H1 (cell line): ENCODE measurements at regions not wholly inside any gene's neighbourhood (a gene's known extent, or its start where the extent isn't known, plus 50 kb on each side); places are given as distances from the start of the nearest gene placed in this dataset.

ENCODE experiments used
- CTCF ChIA-PET: fragments of 300-600 bp; sonication (Branson Sonifier 250); formaldehyde crosslinking; loops from one replicate; lab custom pipeline; 2021; ENCODE audit not compliant: partially characterized antibody; lab: Charles Lee
- POLR2A ChIA-PET: fragments of 300-600 bp; sonication (Branson Sonifier 250); formaldehyde crosslinking; loops from one replicate; lab custom pipeline; 2021; ENCODE audit warnings: inconsistent platforms; ENCODE audit not compliant: partially characterized antibody; lab: Charles Lee
- DNase-seq, 2 experiments: peaks; one replicate each; pipeline versions ENCODE4 v3.0.0 to v3.0.0-alpha.2; 2010 to 2022; ENCODE audit warnings: low spot score in 2 of 2, low read depth in 1 of 2, mixed read lengths in 1 of 2
- FAIRE-seq: peaks from 2 replicates; lab custom pipeline; 2011; peaks lifted over from hg19 to GRCh38; lab: Jason Lieb, UNC
- H2AFZ ChIP-seq: 2 replicates; pipeline ENCODE4 v1.8.1; 2012; ENCODE audit warnings: low read length, inconsistent platforms
- H2AK5ac ChIP-seq: 2 replicates; pipeline ENCODE4 v1.6.1; 2013; ENCODE audit warnings: low read depth, low read length
- H2BK120ac ChIP-seq: replicated peaks from 2 replicates; pipeline ENCODE3; 2013; ENCODE audit warnings: low read depth, low read length, inconsistent platforms
- H2BK12ac ChIP-seq: 2 replicates; pipeline ENCODE4 v1.6.1; 2013; ENCODE audit warnings: low read depth, low read length
- H2BK15ac ChIP-seq: 2 replicates; pipeline ENCODE4 v1.6.1; 2013; ENCODE audit warnings: low read length
- H2BK20ac ChIP-seq: 2 replicates; pipeline ENCODE4 v1.6.1; 2013; ENCODE audit warnings: low read length
- H2BK5ac ChIP-seq: 2 replicates; pipeline ENCODE4 v1.6.1; 2013; ENCODE audit warnings: low read depth, low read length
- H3K14ac ChIP-seq: 2 replicates; pipeline ENCODE4 v1.6.1; 2013; ENCODE audit warnings: inconsistent platforms; ENCODE audit not compliant: insufficient read length
- H3K18ac ChIP-seq: 2 replicates; pipeline ENCODE4 v1.6.1; 2013; ENCODE audit warnings: low read length; ENCODE audit errors: extremely low read depth
- H3K23ac ChIP-seq: 2 replicates; pipeline ENCODE4 v1.6.1; 2013; ENCODE audit warnings: inconsistent platforms; ENCODE audit not compliant: insufficient read length
- H3K23me2 ChIP-seq: 2 replicates; pipeline ENCODE4 v1.6.1; 2013; ENCODE audit warnings: low read depth, low read length
- H3K27ac ChIP-seq: 2 replicates; pipeline ENCODE4 v1.6.1; 2011; ENCODE audit warnings: low read depth, low read length, inconsistent platforms
- H3K27me3 ChIP-seq, 4 experiments: replicated peaks in 1 of 4; 1 replicate in 1 of 4; 2 replicates in 3 of 4; pipeline versions ENCODE4 v1.6.1 to v1.8.1; 2011 to 2013; ENCODE audit warnings: low read length in 3 of 4, mild to moderate bottlenecking in 3 of 4, inconsistent platforms in 2 of 4, mixed read lengths in 2 of 4, moderate library complexity in 1 of 4; ENCODE audit not compliant: control insufficient read depth in 3 of 4, insufficient read depth in 3 of 4; ENCODE audit errors: extremely low read depth in 1 of 4
- H3K36me3 ChIP-seq, 4 experiments: 2 replicates each; pipeline versions ENCODE4 v1.6.1 to v1.8.1; 2011 to 2013; ENCODE audit warnings: mild to moderate bottlenecking in 4 of 4, low read length in 3 of 4, moderate library complexity in 2 of 4, control low read depth in 1 of 4, inconsistent platforms in 1 of 4; ENCODE audit not compliant: insufficient read depth in 4 of 4, control insufficient read depth in 2 of 4
- H3K4ac ChIP-seq: replicated peaks from 2 replicates; pipeline ENCODE3; 2013; ENCODE audit warnings: low read length, low read depth, mixed read lengths, inconsistent platforms; ENCODE audit not compliant: insufficient read length
- H3K4me1 ChIP-seq, 4 experiments: replicated peaks in 1 of 4; 1 replicate in 1 of 4; 2 replicates in 3 of 4; pipeline versions ENCODE4 v1.6.1 to v1.8.1; 2011 to 2013; ENCODE audit warnings: low read length in 3 of 4, inconsistent platforms in 2 of 4, mixed read lengths in 1 of 4; ENCODE audit not compliant: insufficient read depth in 4 of 4, control insufficient read depth in 3 of 4
- H3K4me2 ChIP-seq, 2 experiments: 2 replicates each; pipeline versions ENCODE4 v1.6.1 to v1.8.1; 2011 to 2013; ENCODE audit warnings: low read depth in 2 of 2, low read length in 2 of 2, control low read depth in 1 of 2, inconsistent platforms in 1 of 2, mild to moderate bottlenecking in 1 of 2; ENCODE audit not compliant: insufficient read depth in 1 of 2
- H3K4me3 ChIP-seq, 4 experiments: fragments of 200-600, 300-600 bp in 1 of 4; sonication (generic), shearing (Covaris generic), sonication (Bioruptor Twin) in 1 of 4; 2 replicates each; pipeline versions ENCODE4 v1.5.1 to v1.8.1; 2011 to 2016; ENCODE audit warnings: low read length in 4 of 4, low read depth in 3 of 4, control low read depth in 2 of 4, inconsistent platforms in 2 of 4, mild to moderate bottlenecking in 2 of 4, mixed read lengths in 1 of 4, moderate library complexity in 1 of 4; ENCODE audit not compliant: insufficient read depth in 2 of 4; ENCODE audit errors: extremely low read depth in 1 of 4
- H3K56ac ChIP-seq: replicated peaks from 2 replicates; pipeline ENCODE3; 2013; ENCODE audit warnings: low read depth, mild to moderate bottlenecking, mixed read lengths, low read length, inconsistent platforms; ENCODE audit not compliant: insufficient read length
- H3K79me1 ChIP-seq: 2 replicates; pipeline ENCODE4 v1.6.1; 2013; ENCODE audit warnings: low read depth, low read length, control low read depth
- H3K79me2 ChIP-seq, 2 experiments: 2 replicates each; pipeline versions ENCODE4 v1.6.1 to v1.8.1; 2012 to 2013; ENCODE audit warnings: low read length in 2 of 2, mild to moderate bottlenecking in 2 of 2, inconsistent platforms in 1 of 2; ENCODE audit not compliant: insufficient read depth in 2 of 2, control insufficient read depth in 1 of 2
- H3K9ac ChIP-seq, 4 experiments: replicated peaks in 1 of 4; 1 replicate in 1 of 4; 2 replicates in 3 of 4; pipeline versions ENCODE4 v1.6.1 to v1.8.1; 2011 to 2013; ENCODE audit warnings: low read depth in 3 of 4, low read length in 3 of 4, control low read depth in 2 of 4, mild to moderate bottlenecking in 2 of 4, moderate library complexity in 2 of 4, inconsistent platforms in 1 of 4; ENCODE audit errors: extremely low read depth in 1 of 4
- H3K9me3 ChIP-seq, 2 experiments: 2 replicates each; pipeline versions ENCODE4 v1.6.1 to v1.8.1; 2012 to 2013; ENCODE audit warnings: mild to moderate bottlenecking in 2 of 2, moderate library complexity in 2 of 2, control low read depth in 1 of 2, inconsistent platforms in 1 of 2, low read depth in 1 of 2, low read length in 1 of 2, mixed read lengths in 1 of 2; ENCODE audit not compliant: insufficient read depth in 2 of 2
- H4K20me1 ChIP-seq, 2 experiments: replicated peaks in 1 of 2; 2 replicates each; pipeline versions ENCODE3 to v1.8.1; 2011 to 2013; ENCODE audit warnings: inconsistent platforms in 2 of 2, low read length in 2 of 2, mild to moderate bottlenecking in 1 of 2; ENCODE audit not compliant: insufficient read depth in 2 of 2, control insufficient read depth in 1 of 2
- H4K5ac ChIP-seq: 2 replicates; pipeline ENCODE4 v1.6.1; 2013; ENCODE audit warnings: low read length, low read depth, mixed read lengths, inconsistent platforms; ENCODE audit not compliant: insufficient read length
- H4K8ac ChIP-seq: 2 replicates; pipeline ENCODE4 v1.8.0; 2013; ENCODE audit warnings: mild to moderate bottlenecking, moderate library complexity, low read length, inconsistent platforms; ENCODE audit not compliant: insufficient read depth; ENCODE audit errors: extremely low read depth
- H4K91ac ChIP-seq: replicated peaks from 2 replicates; pipeline ENCODE3; 2013; ENCODE audit warnings: low read length, mixed read lengths, inconsistent platforms; ENCODE audit not compliant: insufficient read length
- BRCA1 ChIP-seq: IDR thresholded peaks from 2 replicates; pipeline ENCODE4 v1.6.1; 2012; ENCODE audit warnings: low read depth, low read length, improper control_type of control experiment
- CBX5 ChIP-seq: fragments of 300-800, 300-1000 bp; sonication (generic); IDR thresholded peaks from 2 replicates; pipeline ENCODE4 v1.7.1; 2016; ENCODE audit warnings: antibody characterized with exemption, low read length, low read depth
- CTBP2 ChIP-seq: IDR thresholded peaks from 2 replicates; pipeline ENCODE4 v1.7.0; 2011; ENCODE audit warnings: borderline replicate concordance, mild to moderate bottlenecking, moderate library complexity, mixed read lengths, low read length; ENCODE audit not compliant: insufficient read depth, insufficient read length
- HDAC2 ChIP-seq, 2 experiments: fragments of 300-600 bp in 1 of 2; sonication (generic) in 1 of 2; IDR thresholded peaks; 2 replicates each; pipeline ENCODE4 v1.6.1; 2011 to 2012; ENCODE audit warnings: low read depth in 2 of 2, low read length in 2 of 2, mild to moderate bottlenecking in 2 of 2, moderate library complexity in 2 of 2, borderline replicate concordance in 1 of 2, inconsistent platforms in 1 of 2
- JUND ChIP-seq: IDR thresholded peaks from 2 replicates; pipeline ENCODE4 v1.6.1; 2011; ENCODE audit warnings: mild to moderate bottlenecking, improper control_type of control experiment, low read length
- KDM4A ChIP-seq: IDR thresholded peaks from one replicate; pipeline ENCODE4 v1.7.1; 2012; ENCODE audit warnings: low read depth, mild to moderate bottlenecking, moderate library complexity, low read length, inconsistent platforms; ENCODE audit not compliant: severe bottlenecking
- RNF2 ChIP-seq: fragments of 200-900, 300-1000 bp; sonication (generic); IDR thresholded peaks from 2 replicates; pipeline ENCODE4 v1.7.1; 2016; ENCODE audit warnings: borderline replicate concordance, low read depth, mild to moderate bottlenecking, antibody characterized with exemption, low read length; ENCODE audit not compliant: poor library complexity, severe bottlenecking; ENCODE audit errors: missing control alignments
- SIN3A ChIP-seq, 2 experiments: IDR thresholded peaks in 1 of 2; conservative IDR thresholded peaks in 1 of 2; 2 replicates each; pipeline ENCODE4 v1.6.1; 2011 to 2012; ENCODE audit warnings: low read length in 2 of 2, improper control_type of control experiment in 1 of 2, low read depth in 1 of 2, mild to moderate bottlenecking in 1 of 2
- SP1 ChIP-seq: IDR thresholded peaks from 2 replicates; pipeline ENCODE4 v1.6.1; 2011; ENCODE audit warnings: low read depth, low read length
- TAF7 ChIP-seq: optimal IDR thresholded peaks from 2 replicates; pipeline ENCODE3; 2011; ENCODE audit warnings: low read depth, mild to moderate bottlenecking, inconsistent platforms, low read length, moderate library complexity, borderline replicate concordance
- YY1 ChIP-seq: IDR thresholded peaks from 2 replicates; pipeline ENCODE4 v1.6.1; 2011; ENCODE audit warnings: low read depth, mild to moderate bottlenecking, low read length
- WGBS, 2 experiments: shearing (Covaris generic) in 1 of 2; methylation state at CpG; one replicate each; pipeline versions ENCODE4 v1.1.6 to v1.1.7; 2013 to 2015; ENCODE audit warnings: low lambda C conversion rate in 2 of 2, mixed read lengths in 2 of 2, inconsistent platforms in 1 of 2, low coverage in 1 of 2, missing lambda C conversion rate in 1 of 2; ENCODE audit not compliant: insufficient replicate concordance in 2 of 2, insufficient coverage in 1 of 2, insufficient read length in 1 of 2; ENCODE audit errors: extremely low coverage in 1 of 2, missing lambda C conversion rate in 1 of 2; 5-methylcytosine and 5-hydroxymethylcytosine counted together
- TF ChIP-seq, protein P1 (sequence below): IDR thresholded peaks from 2 replicates; pipeline ENCODE4 v1.6.1; 2012; ENCODE audit warnings: inconsistent platforms

DNA sequence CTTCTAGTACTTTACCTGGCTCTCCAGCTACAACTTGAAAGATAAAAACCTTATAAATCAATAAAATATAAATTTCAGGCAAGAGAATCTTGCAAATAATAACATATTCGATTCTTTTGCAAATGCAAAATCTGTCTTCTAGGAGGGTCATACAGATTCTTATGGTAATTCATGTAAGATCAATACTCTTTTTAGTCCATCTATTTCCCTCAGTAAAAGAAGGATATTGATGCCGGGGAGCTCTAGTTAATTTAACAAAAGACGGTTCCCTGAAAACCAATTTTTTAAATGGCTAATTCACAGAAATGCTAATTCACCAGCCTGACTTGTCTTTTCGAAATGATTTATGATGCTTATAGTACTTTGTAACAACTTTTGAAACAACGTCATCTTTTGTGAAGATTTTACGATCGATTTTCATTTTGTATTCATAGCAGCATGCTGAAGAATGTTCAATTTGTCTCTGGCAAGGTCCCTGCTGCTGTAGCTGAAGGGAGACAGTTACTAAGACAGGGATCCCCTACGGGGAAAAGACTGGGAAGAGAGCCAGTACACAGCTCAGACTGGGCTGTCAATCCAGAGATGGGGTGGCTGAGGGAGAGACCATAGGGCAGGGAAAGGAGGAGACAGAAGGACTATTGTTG, 90.6 kb upstream of the SPAG17 start:
- 82% methylated on average over 8 of the region's 8 CpGs; no CpG with 5 or more reads in 1 of the 2 experiments for WGBS, 2 experiments
- no peak for DNase-seq
- no peaks in the 10 kb centered on the region for H3K79me1 ChIP-seq
- H3K4me2 ChIP-seq, result no peak overlapping the region
- H3K14ac ChIP-seq, result no peak overlapping the region
- ChIA-PET CTCF (interaction anchor here (1.0 kb wide), 1 partner anchor 11 kb away, joined by 3 read pairs; no protein-coding TSS in a partner anchor), POLR2A (no interaction called here)
- H3K23me2 ChIP-seq, result no peaks in the 10 kb centered on the region
- H4K5ac ChIP-seq, result no peak overlapping the region
- peaks cover 0 to 2% of the 10 kb centered on the region in 2 experiments; a peak in 1 of 4 replicates for H3K9me3 ChIP-seq
- H2AK5ac ChIP-seq, result no peak overlapping the region
- no peak overlapping the region for H3K18ac ChIP-seq
- no peak overlapping the region for H2BK20ac ChIP-seq
- H2BK15ac ChIP-seq, result 0 out of 2 replicates have a peak overlapping the region, but pooled peaks have one; percentile 6
- no peaks in the 10 kb centered on the region; a peak in 1 of 7 replicates for H3K4me1 ChIP-seq
- no peak overlapping the region for H3K9ac ChIP-seq
- no peak for FAIRE-seq
- no peak overlapping the region for H2BK5ac ChIP-seq
- H3K4ac ChIP-seq, result no peak overlapping the region
- H3K56ac ChIP-seq, result no peak overlapping the region
- H2AFZ ChIP-seq, result no peak overlapping the region
- no peaks in the 10 kb centered on the region for H3K27me3 ChIP-seq
- H4K91ac ChIP-seq, result no peak overlapping the region
- H3K23ac ChIP-seq, result no peak overlapping the region
- H3K27ac ChIP-seq, result no peak overlapping the region
- H4K20me1 ChIP-seq, result no peaks in the 10 kb centered on the region
- H3K36me3 ChIP-seq, result no peaks in the 10 kb centered on the region
- no peak overlapping the region for H3K4me3 ChIP-seq
- H2BK12ac ChIP-seq, result no peak overlapping the region
- H4K8ac ChIP-seq, result no peak overlapping the region
- H3K79me2 ChIP-seq, result no peaks in the 10 kb centered on the region
- H2BK120ac ChIP-seq, result no peak overlapping the region
- TF ChIP-seq CTBP2, result no peak
- no peak for TF ChIP-seq RNF2
- no peak for TF ChIP-seq SP1
- TF ChIP-seq BRCA1, result no peak
- no peak for TF ChIP-seq HDAC2 (IDR thresholded peaks at IDR 0.05; ENCODE audit: borderline replicate concordance in 1 of 2, low read depth in 2 of 2, low read length in 2 of 2)
- TF ChIP-seq, protein P1, sequence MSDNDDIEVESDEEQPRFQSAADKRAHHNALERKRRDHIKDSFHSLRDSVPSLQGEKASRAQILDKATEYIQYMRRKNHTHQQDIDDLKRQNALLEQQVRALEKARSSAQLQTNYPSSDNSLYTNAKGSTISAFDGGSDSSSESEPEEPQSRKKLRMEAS, result no peak
- TF ChIP-seq SIN3A (conservative IDR thresholded peaks at IDR 0.05 in 1 of 2, IDR thresholded peaks at IDR 0.05 in 1 of 2; ENCODE audit: low read depth in 1 of 2, low read length in 2 of 2), result no peak
- TF ChIP-seq TAF7, result no peak
- no peak for TF ChIP-seq KDM4A
- TF ChIP-seq CBX5, result no peak
- no peak for TF ChIP-seq JUND
- no peak for TF ChIP-seq YY1
